Adipocyte (in vitro differentiated cells): ENCODE measurements at regions not wholly inside any gene's neighbourhood (a gene's known extent, or its start where the extent isn't known, plus 50 kb on each side); places are given as distances from the start of the nearest gene placed in this dataset.
"Not testable (repeated sequence)": the region's sequence is repeated elsewhere in the genome, so short reads cannot be mapped to it uniquely, and the experiment has no call there.

Source experiments
- DNase-seq: peaks from one replicate; pipeline ENCODE4 v3.0.0-alpha.2; 2015; ENCODE audit warnings: low read depth
- H3K27me3 ChIP-seq: replicated peaks from 2 replicates; pipeline ENCODE4 v1.7.0; 2013; ENCODE audit warnings: mild to moderate bottlenecking, low read length, moderate library complexity; ENCODE audit not compliant: control insufficient read depth, insufficient read depth
- H3K36me3 ChIP-seq: 2 replicates; pipeline ENCODE4 v1.7.0; 2013; ENCODE audit warnings: low read length, mild to moderate bottlenecking, moderate library complexity; ENCODE audit not compliant: control insufficient read depth, insufficient read depth, severe bottlenecking
- H3K4me1 ChIP-seq: 2 replicates; pipeline ENCODE4 v1.7.0; 2013; ENCODE audit warnings: mild to moderate bottlenecking, low read length, moderate library complexity; ENCODE audit not compliant: control insufficient read depth, insufficient read depth
- H3K4me3 ChIP-seq: 2 replicates; pipeline ENCODE4 v1.7.0; 2013; ENCODE audit warnings: mild to moderate bottlenecking, low read length, moderate library complexity
- H3K9ac ChIP-seq: 2 replicates; pipeline ENCODE4 v1.7.0; 2013; ENCODE audit warnings: mild to moderate bottlenecking, low read length, moderate library complexity
- H3K9me3 ChIP-seq: 2 replicates; pipeline ENCODE4 v1.7.0; 2013; ENCODE audit warnings: mild to moderate bottlenecking, low read length, moderate library complexity; ENCODE audit not compliant: control insufficient read depth

GRCh38 chr2:7625392-7626138 is 708.4 kb downstream of the RNF144A start:
- Histone ChIP-seq H3K27me3 (no peaks in the 10 kb centered on the region), H3K9ac (no peak overlapping the region), H3K4me1 (no peaks in the 10 kb centered on the region), H3K4me3 (no peak overlapping the region), H3K9me3 (no peaks in the 10 kb centered on the region), H3K36me3 (no peaks in the 10 kb centered on the region)
- no peak for DNase-seq

- H3K9ac ChIP-seq, result no peak overlapping the region
- H3K4me3 ChIP-seq, result no peak overlapping the region
- no peak for DNase-seq
- H3K27me3 ChIP-seq, result no peaks in the 10 kb centered on the region
- no peaks in the 10 kb centered on the region for H3K4me1 ChIP-seq
- no peaks in the 10 kb centered on the region for H3K36me3 ChIP-seq
- H3K9me3 ChIP-seq, result no peaks in the 10 kb centered on the region
Observed at GRCh38 chr2:7626139-7626537, 708.9 kb downstream of the RNF144A start.

GRCh38 chr2:7627583-7627982 is 710.4 kb downstream of the RNF144A start:
- DNase-seq, result peak; percentile 40
- no peak overlapping the region for H3K4me3 ChIP-seq
- H3K4me1 ChIP-seq, result no peaks in the 10 kb centered on the region
- no peaks in the 10 kb centered on the region for H3K9me3 ChIP-seq
- no peak overlapping the region for H3K9ac ChIP-seq
- H3K27me3 ChIP-seq, result no peaks in the 10 kb centered on the region
- H3K36me3 ChIP-seq, result no peaks in the 10 kb centered on the region

GRCh38 chr2:7632420-7632819 is 715.2 kb downstream of the RNF144A start:
- Histone ChIP-seq H3K36me3 (no peaks in the 10 kb centered on the region), H3K27me3 (peaks cover 17% of the 10 kb centered on the region), H3K9ac (no peak overlapping the region), H3K4me1 (no peaks in the 10 kb centered on the region), H3K9me3 (no peaks in the 10 kb centered on the region), H3K4me3 (no peak overlapping the region)
- DNase-seq, result no peak

GRCh38 chr2:7633566-7634153 is 716.4 kb downstream of the RNF144A start:
- no peak overlapping the region for H3K4me3 ChIP-seq
- no peak for DNase-seq
- no peaks in the 10 kb centered on the region for H3K9me3 ChIP-seq
- H3K4me1 ChIP-seq, result no peaks in the 10 kb centered on the region
- no peak overlapping the region for H3K9ac ChIP-seq
- peaks cover 17% of the 10 kb centered on the region for H3K27me3 ChIP-seq
- H3K36me3 ChIP-seq, result no peaks in the 10 kb centered on the region

GRCh38 chr2:7634409-7634808 is 717.2 kb downstream of the RNF144A start:
- no peak for DNase-seq
- Histone ChIP-seq H3K9ac (no peak overlapping the region), H3K36me3 (no peaks in the 10 kb centered on the region), H3K9me3 (no peaks in the 10 kb centered on the region), H3K4me3 (no peak overlapping the region), H3K4me1 (no peaks in the 10 kb centered on the region), H3K27me3 (peaks cover 17% of the 10 kb centered on the region)

- no peaks in the 10 kb centered on the region for H3K36me3 ChIP-seq
- no peak for DNase-seq
- peaks cover 12% of the 10 kb centered on the region for H3K27me3 ChIP-seq
- no peak overlapping the region for H3K9ac ChIP-seq
- peaks cover 8% of the 10 kb centered on the region for H3K9me3 ChIP-seq
- H3K4me3 ChIP-seq, result no peak overlapping the region
- H3K4me1 ChIP-seq, result no peaks in the 10 kb centered on the region
Observed at GRCh38 chr2:7639476-7639875, 722.3 kb downstream of the RNF144A start.

- H3K27me3 ChIP-seq, H3K4me1 ChIP-seq, DNase-seq, H3K36me3 ChIP-seq, H3K4me3 ChIP-seq, H3K9ac ChIP-seq, H3K9me3 ChIP-seq: not testable (repeated sequence)
Observed at GRCh38 chr2:7641272-7641671, 724.1 kb downstream of the RNF144A start.

- Histone ChIP-seq H3K9ac (no peak overlapping the region), H3K4me1 (no peaks in the 10 kb centered on the region), H3K9me3 (peaks cover 8% of the 10 kb centered on the region), H3K36me3 (no peaks in the 10 kb centered on the region), H3K4me3 (no peak overlapping the region), H3K27me3 (no peaks in the 10 kb centered on the region)
- DNase-seq, result no peak
Observed at GRCh38 chr2:7646024-7646423, 728.8 kb downstream of the RNF144A start.

GRCh38 chr2:7646661-7647060 is 729.4 kb downstream of the RNF144A start:
- H3K4me3 ChIP-seq, result no peak overlapping the region
- peaks cover 4% of the 10 kb centered on the region for H3K9me3 ChIP-seq
- DNase-seq, result no peak
- H3K4me1 ChIP-seq, result no peaks in the 10 kb centered on the region
- no peaks in the 10 kb centered on the region for H3K27me3 ChIP-seq
- no peak overlapping the region for H3K9ac ChIP-seq
- no peaks in the 10 kb centered on the region for H3K36me3 ChIP-seq

GRCh38 chr2:7648221-7648795 is 731.1 kb downstream of the RNF144A start:
- peaks cover 12% of the 10 kb centered on the region for H3K9me3 ChIP-seq
- no peaks in the 10 kb centered on the region for H3K36me3 ChIP-seq
- no peak for DNase-seq
- no peak overlapping the region for H3K4me3 ChIP-seq
- no peaks in the 10 kb centered on the region for H3K4me1 ChIP-seq
- H3K9ac ChIP-seq, result no peak overlapping the region
- H3K27me3 ChIP-seq, result no peaks in the 10 kb centered on the region
